ENCODE measurements at regions not wholly inside any gene's neighbourhood (a gene's known extent, or its start where the extent isn't known, plus 50 kb on each side); places are given as distances from the start of the nearest gene placed in this dataset.

GRCh38 chr1:61519631-61520030 lies 205.3 kb downstream of the TM2D1 start:
- TF ChIP-seq ZBTB1 (tag by site-specific recombination; IDR thresholded peaks at IDR 0.05) (no peak), PATZ1 (tag by site-specific recombination; IDR thresholded peaks at IDR 0.05) (no peak), CTCF (tag by site-specific recombination; IDR thresholded peaks at IDR 0.05) (no peak), ZNF140 (tag by site-specific recombination; IDR thresholded peaks at IDR 0.05) (no peak), PRDM2 (tag by site-specific recombination; IDR thresholded peaks at IDR 0.05; ENCODE audit: borderline replicate concordance) (no peak), HOXA7 (CRISPR knock-in tag; IDR thresholded peaks at IDR 0.05; ENCODE audit: borderline replicate concordance) (no peak), ZNF76 (tag by site-specific recombination; IDR thresholded peaks at IDR 0.05; ENCODE audit: borderline replicate concordance, low read depth) (no peak), ZNF645 (tag by site-specific recombination; IDR thresholded peaks at IDR 0.05) (no peak), ZNF362 (tag by site-specific recombination; IDR thresholded peaks at IDR 0.05) (no peak), REST (tag by site-specific recombination; IDR thresholded peaks at IDR 0.05) (no peak), ZNF24 (tag by site-specific recombination; IDR thresholded peaks at IDR 0.05) (no peak)

All from HEK293 (cell line).